ENCODE measurements at regions not wholly inside any gene's neighbourhood (a gene's known extent, or its start where the extent isn't known, plus 50 kb on each side); places are given as distances from the start of the nearest gene placed in this dataset.
"Not testable (repeated sequence)": the region's sequence is repeated elsewhere in the genome, so short reads cannot be mapped to it uniquely, and the experiment has no call there.

- DNase-seq, result not testable (repeated sequence)
Measured at GRCh38 chr17:30711626-30712507, 112.6 kb downstream of the CRLF3 start.

- DNase-seq, result not testable (repeated sequence)
Measured at GRCh38 chr17:30711176-30711575, 113.3 kb downstream of the CRLF3 start.

GRCh38 chr17:30710276-30711088, 114.0 kb downstream of the CRLF3 start:
- DNase-seq, result not testable (repeated sequence)

DNA sequence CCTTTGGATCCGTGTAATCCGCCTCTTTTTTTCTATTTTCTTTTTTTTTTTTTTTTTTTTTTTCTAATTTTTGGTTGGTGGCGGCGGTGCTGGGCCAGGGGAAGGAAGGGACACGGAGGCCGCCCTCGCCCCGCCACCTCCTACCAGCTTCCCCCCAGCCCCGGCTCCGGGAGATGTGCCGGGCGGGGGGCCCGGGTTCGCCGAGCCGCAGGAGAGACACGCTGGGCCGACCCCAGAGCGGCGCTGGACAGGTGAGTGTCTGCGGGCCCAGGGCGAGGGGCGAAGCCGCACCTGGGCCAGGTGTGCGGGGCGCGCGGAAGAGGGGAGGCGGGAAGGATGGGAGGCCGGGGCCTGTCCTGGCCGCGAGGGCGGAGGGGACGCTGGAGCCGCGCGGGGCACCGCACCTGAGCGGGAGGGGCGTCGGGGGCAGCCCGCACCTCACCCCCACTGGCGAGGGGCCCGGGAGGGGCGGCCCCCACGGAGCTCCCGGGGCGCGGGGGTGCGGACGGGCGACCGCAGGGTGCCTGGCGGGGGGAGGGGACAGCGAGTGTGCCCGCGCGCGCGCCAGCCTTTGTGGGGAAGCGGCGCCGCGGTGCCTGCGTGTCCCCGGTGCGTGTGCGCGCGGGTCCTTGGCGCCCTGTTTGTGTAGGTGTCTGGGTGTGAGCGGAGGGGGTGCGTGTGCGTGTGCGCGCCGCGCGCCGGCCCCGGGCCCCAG, 114.8 kb downstream of the CRLF3 start:
- DNase-seq, result not testable (repeated sequence)

DNA sequence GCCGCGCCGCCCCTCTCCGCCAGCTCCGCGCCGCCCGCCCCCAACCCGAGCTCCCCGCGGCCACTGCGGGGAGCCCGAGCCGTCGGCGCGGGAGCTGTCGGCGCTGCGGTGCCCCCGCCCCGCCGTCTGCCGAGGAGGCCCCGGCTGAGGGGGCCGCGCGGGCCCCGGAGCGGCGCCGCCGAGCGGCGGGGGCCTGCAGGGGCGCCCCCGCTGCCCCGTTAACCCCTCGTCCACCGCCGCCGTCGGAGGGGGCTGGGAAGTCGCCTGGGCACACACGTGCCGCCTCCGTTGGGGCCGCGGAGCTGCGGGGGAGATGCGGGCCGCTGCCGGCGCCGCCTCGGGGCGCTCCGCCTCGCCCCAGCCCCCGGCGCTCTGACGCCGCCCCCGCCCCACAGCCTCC, 115.4 kb downstream of the CRLF3 start:
- peak; percentile 68 for DNase-seq

DNA sequence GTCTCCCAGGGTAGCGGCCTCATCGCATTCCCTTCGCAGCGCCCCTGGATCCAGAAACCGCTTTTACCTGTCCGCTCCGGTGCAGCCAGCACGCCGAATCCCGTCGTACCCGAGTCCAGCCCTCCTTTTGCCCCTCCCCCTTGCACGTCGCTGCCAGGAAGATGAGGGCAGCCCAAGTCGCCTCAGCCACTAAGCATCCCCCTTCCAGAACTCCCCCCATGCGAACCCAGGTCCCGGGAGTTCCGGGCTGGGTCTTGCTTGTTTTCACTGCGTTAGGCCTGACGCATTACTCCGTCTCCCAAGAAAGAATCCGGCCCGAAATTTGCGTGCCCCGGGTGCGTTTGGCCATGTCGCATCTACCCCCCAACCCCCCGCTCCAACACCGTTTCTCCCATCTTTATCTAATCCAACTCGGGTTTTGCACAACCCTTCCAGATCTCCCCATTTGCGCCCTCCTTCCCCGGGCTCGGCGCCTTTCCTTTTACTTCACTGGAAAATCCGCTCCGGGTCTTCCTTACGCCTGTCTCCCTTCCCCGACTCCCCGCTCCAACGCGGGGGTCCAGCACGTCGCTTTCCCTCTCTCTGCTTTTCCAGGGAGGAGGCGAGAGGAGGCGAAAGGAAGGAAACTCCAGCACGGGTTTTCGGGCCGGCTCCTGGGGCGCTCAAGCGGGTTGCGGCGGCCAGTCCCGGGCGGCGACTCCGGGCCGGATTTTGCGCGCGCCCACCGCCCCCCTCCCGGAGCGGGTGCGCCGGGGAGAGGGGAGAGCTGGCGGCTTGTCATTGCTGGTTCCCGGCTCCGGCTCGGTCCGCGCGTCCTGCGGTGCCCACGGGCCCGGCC, 116.0 kb downstream of the CRLF3 start:
- peak; percentile 95 for DNase-seq

DNA sequence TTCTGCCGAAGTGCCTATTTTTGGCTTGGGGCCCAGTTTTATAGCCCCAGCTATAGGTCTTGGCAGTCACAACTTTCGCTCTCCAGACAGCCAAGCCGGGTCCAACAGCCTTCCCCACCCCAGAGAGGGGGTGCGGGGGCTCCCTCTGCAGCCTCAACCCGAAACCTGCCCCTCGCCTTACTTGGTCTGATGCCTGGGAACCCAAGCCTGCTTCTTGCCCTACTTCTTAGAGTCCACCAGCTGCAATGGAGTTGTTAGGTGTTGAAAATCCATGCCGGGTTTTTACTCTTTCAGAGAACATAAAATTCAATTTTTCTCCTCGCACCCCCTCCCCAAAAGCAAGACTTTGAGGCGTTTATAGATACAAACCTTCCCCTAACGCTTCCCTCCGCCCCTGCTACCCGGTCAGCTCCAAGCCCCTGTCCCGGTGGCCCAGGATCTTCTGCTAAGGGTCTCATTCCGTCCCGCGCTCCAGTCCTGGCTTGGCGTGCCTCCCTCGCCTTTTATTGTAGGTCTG, 116.7 kb downstream of the CRLF3 start:
- peak; percentile 84 for DNase-seq

DNA sequence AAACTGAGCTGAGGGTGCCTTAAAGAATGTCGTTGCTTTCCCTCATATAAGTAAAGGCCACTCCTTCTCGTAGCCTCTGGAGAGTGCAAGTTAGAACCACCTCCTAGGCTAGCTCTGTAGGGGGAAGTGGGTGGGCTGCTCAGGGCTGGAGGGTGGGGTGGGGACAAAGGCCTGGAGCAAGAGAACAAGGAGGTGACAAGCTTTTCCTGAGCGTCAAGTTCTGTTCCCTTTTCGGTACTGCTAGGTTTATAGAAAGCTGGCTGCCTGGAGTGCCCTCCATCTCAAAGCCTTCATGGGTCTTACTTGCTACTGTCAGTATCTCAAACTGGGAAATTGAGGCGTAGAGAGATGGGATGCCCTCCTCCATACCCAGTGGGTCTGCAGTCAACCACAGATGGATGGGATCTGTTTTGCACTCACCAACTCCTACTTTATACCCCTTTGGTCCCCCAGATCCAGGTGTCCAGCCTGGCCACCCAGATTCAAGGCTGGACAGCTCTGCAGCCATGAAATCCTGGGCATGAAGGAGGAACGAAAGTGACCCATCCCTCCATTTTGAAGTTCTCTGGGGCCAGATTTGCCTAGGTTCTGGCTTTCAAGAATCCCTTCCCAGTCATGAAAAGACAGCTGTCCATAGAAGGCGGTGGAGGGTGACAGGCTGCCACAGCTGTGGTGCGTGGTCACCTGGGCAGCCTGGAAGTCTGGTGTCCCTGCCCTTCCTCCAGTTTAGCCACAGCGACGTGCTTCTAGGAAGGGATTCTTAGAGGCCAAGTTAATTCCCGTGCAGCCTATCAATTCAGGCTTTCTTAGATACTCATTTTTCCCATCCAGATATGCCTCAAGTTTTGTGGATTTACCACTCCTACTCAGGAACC, 117.8 kb downstream of the CRLF3 start:
- DNase-seq, result not testable (repeated sequence)

DNA sequence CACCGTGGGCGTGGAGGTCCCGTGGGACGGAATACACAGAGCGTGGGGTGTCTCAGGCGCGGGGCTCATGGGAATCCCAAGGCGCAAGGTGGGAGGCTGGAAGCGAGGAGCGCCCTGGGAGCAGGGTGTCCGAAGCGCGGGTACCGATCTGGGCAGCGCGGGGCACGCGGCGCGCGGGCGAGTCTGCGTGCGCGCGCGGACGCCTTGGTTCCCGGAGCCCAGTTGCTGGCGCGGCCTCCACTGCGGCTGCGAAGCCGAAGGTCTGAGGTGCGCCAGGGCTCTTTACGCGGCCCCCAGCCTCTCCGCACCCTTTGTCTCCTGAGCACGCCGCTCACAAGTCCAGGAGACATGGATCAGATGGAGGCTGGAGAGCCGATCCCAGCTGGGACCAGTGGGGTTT, 118.5 kb downstream of the CRLF3 start:
- DNase-seq, result not testable (repeated sequence)

- no peak for DNase-seq
Measured at GRCh38 chr17:30701498-30701989, 122.9 kb downstream of the CRLF3 start.

GRCh38 chr17:30700833-30701232, 123.7 kb downstream of the CRLF3 start:
- not testable (repeated sequence) for DNase-seq

GRCh38 chr17:30697619-30698460, 126.7 kb downstream of the CRLF3 start:
- DNase-seq, result peak; percentile 78

DNA sequence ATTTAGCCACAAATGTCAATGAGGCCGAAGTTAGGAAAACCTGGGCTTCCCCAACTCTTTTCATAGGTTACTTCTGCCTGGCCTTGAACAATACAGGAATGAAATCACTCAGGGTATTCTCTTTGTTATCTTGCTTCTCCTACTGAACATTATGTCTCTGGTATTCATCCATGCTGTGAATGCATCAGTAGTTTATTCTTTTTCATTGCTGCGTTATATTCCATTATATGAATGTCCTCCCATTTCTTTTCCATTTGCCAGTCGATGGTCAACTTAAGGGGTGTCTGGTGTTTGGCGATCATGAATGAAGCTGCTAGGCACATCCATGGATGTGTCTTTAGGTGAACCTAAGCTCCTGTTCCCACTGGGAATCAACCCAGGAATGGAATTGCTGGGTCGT, 128.3 kb downstream of the CRLF3 start:
- no peak for DNase-seq

- DNase-seq, result not testable (repeated sequence)
Measured at GRCh38 chr17:30695265-30695811, 129.2 kb downstream of the CRLF3 start.

- not testable (repeated sequence) for DNase-seq
Measured at GRCh38 chr17:30693772-30694171, 130.7 kb downstream of the CRLF3 start.

GRCh38 chr17:30689266-30690000, 135.1 kb downstream of the CRLF3 start:
- DNase-seq, result not testable (repeated sequence)

- not testable (repeated sequence) for DNase-seq
Measured at GRCh38 chr17:30686538-30687479, 137.7 kb downstream of the CRLF3 start.

Data from right forelimb (tissue), 1 donor.